ENCODE measurements at regions not wholly inside any gene's neighbourhood (a gene's known extent, or its start where the extent isn't known, plus 50 kb on each side); places are given as distances from the start of the nearest gene placed in this dataset.

DNA sequence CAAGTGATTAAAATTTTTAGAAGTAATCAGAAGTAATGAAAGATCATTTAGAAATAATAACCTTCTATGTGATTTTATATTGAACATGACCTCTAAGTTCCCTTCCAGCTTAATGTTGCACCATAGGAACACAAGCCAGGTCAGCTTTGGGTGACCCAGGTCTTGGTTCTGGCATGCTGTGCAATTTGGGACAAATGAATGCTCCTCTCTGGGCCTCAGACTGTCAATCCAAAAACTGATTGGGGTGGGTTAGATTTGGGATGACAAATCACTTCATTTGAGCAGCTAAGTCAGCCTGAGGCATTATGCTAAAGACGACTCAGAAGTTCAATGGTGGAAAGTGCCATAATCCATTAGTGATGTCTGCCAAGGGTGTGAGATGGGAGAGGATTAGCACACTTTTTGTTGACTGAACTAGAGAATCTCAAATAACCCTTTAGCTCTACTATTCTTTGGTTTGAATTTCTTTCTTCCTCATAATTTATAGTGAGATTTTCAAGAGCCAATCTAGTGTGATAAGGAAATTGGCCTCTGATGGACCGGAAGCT lies 60.7 kb upstream of the BOD1 start:
- no peak overlapping the region for H3K4me3 ChIP-seq (ENCODE audit: low read length)
- H3K36me3 ChIP-seq (replicated peaks; ENCODE audit: insufficient read depth, low read length), result no peaks in the 10 kb centered on the region
- no peaks in the 10 kb centered on the region for H3K27me3 ChIP-seq (replicated peaks; ENCODE audit: insufficient read depth, low read length)
- no peaks in the 10 kb centered on the region for H3K9me3 ChIP-seq (replicated peaks; ENCODE audit: insufficient read depth, low read length)
- H3K27ac ChIP-seq (ENCODE audit: low read length), result no peak overlapping the region
- H4K20me1 ChIP-seq (ENCODE audit: insufficient read depth, low read length), result no peaks in the 10 kb centered on the region
- no peak overlapping the region for H3K4me2 ChIP-seq (ENCODE audit: low read depth, low read length)
- no peak overlapping the region for H3K9ac ChIP-seq (ENCODE audit: low read length)
- peaks cover 21% of the 10 kb centered on the region for H3K4me1 ChIP-seq (ENCODE audit: low read length)
- no peaks in the 10 kb centered on the region for H3K79me2 ChIP-seq (ENCODE audit: low read length)
- no peak overlapping the region for H2AFZ ChIP-seq (ENCODE audit: low read length)
- H3K9me2 ChIP-seq (replicated peaks; ENCODE audit: insufficient read depth, low read length), result no peaks in the 10 kb centered on the region
- TF ChIP-seq EZH2 (optimal IDR thresholded peaks at IDR 0.05; ENCODE audit: low read depth, low read length), result no peak
- TF ChIP-seq EZH2phosphoT487 (IDR thresholded peaks at IDR 0.05; ENCODE audit: low read length), result no peak
- TF ChIP-seq, protein P1, sequence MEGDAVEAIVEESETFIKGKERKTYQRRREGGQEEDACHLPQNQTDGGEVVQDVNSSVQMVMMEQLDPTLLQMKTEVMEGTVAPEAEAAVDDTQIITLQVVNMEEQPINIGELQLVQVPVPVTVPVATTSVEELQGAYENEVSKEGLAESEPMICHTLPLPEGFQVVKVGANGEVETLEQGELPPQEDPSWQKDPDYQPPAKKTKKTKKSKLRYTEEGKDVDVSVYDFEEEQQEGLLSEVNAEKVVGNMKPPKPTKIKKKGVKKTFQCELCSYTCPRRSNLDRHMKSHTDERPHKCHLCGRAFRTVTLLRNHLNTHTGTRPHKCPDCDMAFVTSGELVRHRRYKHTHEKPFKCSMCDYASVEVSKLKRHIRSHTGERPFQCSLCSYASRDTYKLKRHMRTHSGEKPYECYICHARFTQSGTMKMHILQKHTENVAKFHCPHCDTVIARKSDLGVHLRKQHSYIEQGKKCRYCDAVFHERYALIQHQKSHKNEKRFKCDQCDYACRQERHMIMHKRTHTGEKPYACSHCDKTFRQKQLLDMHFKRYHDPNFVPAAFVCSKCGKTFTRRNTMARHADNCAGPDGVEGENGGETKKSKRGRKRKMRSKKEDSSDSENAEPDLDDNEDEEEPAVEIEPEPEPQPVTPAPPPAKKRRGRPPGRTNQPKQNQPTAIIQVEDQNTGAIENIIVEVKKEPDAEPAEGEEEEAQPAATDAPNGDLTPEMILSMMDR (IDR thresholded peaks at IDR 0.05; ENCODE audit: low read length), result no peak
- peaks cover 16% of the 10 kb centered on the region; the same call in 1 of the 2 replicates for H3F3A ChIP-seq (ENCODE audit: insufficient read depth, low read length)
- no peak for DNase-seq

DNA sequence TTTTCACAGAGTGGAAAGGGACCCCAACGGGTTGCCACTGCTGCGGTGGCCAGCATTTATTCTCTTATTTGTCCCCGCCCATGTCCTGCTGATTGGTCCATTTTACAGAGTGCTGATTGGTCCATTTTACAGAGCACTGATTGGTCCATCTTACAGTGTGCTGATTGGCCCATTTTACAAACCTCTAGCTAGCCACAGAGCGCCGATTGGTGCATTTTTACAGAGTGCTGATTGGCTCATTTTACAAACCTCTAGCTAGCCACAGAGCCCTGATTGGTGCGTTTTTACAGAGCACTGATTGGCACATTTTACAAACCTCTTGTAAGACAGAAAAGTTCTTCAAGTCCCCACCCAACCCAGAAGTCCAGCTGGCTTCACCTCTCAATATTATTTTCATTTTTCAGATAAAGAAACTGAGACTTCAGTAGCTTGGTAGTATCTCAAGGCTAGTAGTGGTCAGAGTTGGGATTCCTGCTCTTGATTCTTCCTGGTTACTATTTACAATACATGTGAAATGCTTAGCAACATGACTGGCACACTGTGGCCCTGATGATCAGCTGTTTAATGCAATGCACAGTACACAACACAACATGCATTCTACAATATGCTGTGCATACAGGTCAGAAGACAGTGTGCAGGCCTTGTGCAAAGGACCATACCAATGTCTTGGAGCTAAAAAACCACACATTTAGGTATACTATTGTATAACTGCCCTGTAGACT lies 63.6 kb upstream of the BOD1 start:
- peak overlapping the region; percentile 82 for H3K27ac ChIP-seq (ENCODE audit: low read length)
- H3K27me3 ChIP-seq (replicated peaks; ENCODE audit: insufficient read depth, low read length), result no peaks in the 10 kb centered on the region
- no peaks in the 10 kb centered on the region for H3K36me3 ChIP-seq (replicated peaks; ENCODE audit: insufficient read depth, low read length)
- H3K9ac ChIP-seq (ENCODE audit: low read length), result no peak overlapping the region; the same call in 1 of the 2 replicates
- no peak overlapping the region for H3K4me3 ChIP-seq (ENCODE audit: low read length)
- H2AFZ ChIP-seq (ENCODE audit: low read length), result 0 out of 2 replicates have a peak overlapping the region, but pooled peaks have one; percentile 1
- TF ChIP-seq EZH2 (optimal IDR thresholded peaks at IDR 0.05; ENCODE audit: low read depth, low read length) (no peak), EZH2phosphoT487 (IDR thresholded peaks at IDR 0.05; ENCODE audit: low read length) (no peak)
- TF ChIP-seq, protein P1 (IDR thresholded peaks at IDR 0.05; ENCODE audit: low read length), result no peak
- no peaks in the 10 kb centered on the region for H3K9me3 ChIP-seq (replicated peaks; ENCODE audit: insufficient read depth, low read length)
- peaks cover 16% of the 10 kb centered on the region; the same call in 1 of the 2 replicates for H3F3A ChIP-seq (ENCODE audit: insufficient read depth, low read length)
- H3K79me2 ChIP-seq (ENCODE audit: low read length), result no peaks in the 10 kb centered on the region
- H3K4me2 ChIP-seq (ENCODE audit: low read depth, low read length), result peak overlapping the region; percentile 31
- H3K4me1 ChIP-seq (ENCODE audit: low read length), result peaks cover 21% of the 10 kb centered on the region
- peak; percentile 36 for DNase-seq
- no peaks in the 10 kb centered on the region for H4K20me1 ChIP-seq (ENCODE audit: insufficient read depth, low read length)
- H3K9me2 ChIP-seq (replicated peaks; ENCODE audit: insufficient read depth, low read length), result no peaks in the 10 kb centered on the region

DNA sequence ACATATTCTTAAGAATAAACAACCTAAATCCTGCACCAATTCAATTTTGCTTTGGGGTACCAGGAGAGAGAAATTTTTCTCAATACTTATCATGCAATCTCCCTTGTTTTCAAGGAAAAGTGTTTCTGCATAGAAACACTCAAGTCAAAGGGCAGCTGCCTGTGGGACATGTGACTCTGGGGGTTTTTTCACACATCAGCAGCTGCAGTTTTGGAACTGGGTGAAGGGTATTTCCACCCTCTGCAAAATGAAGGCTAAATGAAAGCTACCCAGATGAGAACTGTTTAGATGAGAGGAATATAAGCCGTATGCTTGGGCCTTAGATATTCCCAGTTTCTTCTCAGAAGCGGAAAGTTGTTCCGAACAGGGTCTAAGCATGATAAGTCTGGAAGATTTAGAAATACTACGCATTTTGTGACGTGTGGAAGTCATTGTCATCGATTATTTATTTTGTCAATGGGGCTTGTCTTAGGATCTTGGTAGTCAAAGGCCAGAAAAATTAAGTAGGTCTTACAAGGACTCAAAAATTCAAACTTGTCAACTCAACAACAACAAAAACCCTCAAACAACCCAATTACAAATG lies 64.3 kb upstream of the BOD1 start:
- peak; percentile 74 for DNase-seq
- no peaks in the 10 kb centered on the region for H3K9me2 ChIP-seq (replicated peaks; ENCODE audit: insufficient read depth, low read length)
- peak overlapping the region; percentile 31 for H3K4me2 ChIP-seq (ENCODE audit: low read depth, low read length)
- H3K9me3 ChIP-seq (replicated peaks; ENCODE audit: insufficient read depth, low read length), result no peaks in the 10 kb centered on the region
- H3K4me3 ChIP-seq (ENCODE audit: low read length), result no peak overlapping the region
- no peak overlapping the region; the same call in 1 of the 2 replicates for H3K9ac ChIP-seq (ENCODE audit: low read length)
- peak overlapping the region; percentile 82 for H3K27ac ChIP-seq (ENCODE audit: low read length)
- no peaks in the 10 kb centered on the region for H4K20me1 ChIP-seq (ENCODE audit: insufficient read depth, low read length)
- no peaks in the 10 kb centered on the region for H3K79me2 ChIP-seq (ENCODE audit: low read length)
- peaks cover 16% of the 10 kb centered on the region; the same call in 1 of the 2 replicates for H3F3A ChIP-seq (ENCODE audit: insufficient read depth, low read length)
- no peaks in the 10 kb centered on the region for H3K27me3 ChIP-seq (replicated peaks; ENCODE audit: insufficient read depth, low read length)
- H3K36me3 ChIP-seq (replicated peaks; ENCODE audit: insufficient read depth, low read length), result no peaks in the 10 kb centered on the region
- TF ChIP-seq, protein P1 (IDR thresholded peaks at IDR 0.05; ENCODE audit: low read length), result no peak
- TF ChIP-seq EZH2phosphoT487 (IDR thresholded peaks at IDR 0.05; ENCODE audit: low read length), result no peak
- no peak for TF ChIP-seq EZH2 (optimal IDR thresholded peaks at IDR 0.05; ENCODE audit: low read depth, low read length)
- H3K4me1 ChIP-seq (ENCODE audit: low read length), result peaks cover 21% of the 10 kb centered on the region
- H2AFZ ChIP-seq (ENCODE audit: low read length), result 0 out of 2 replicates have a peak overlapping the region, but pooled peaks have one; percentile 1
